ENCODE measurements at regions not wholly inside any gene's neighbourhood (a gene's known extent, or its start where the extent isn't known, plus 50 kb on each side); places are given as distances from the start of the nearest gene placed in this dataset.

- H3K9me3 Mint-ChIP-seq (ENCODE audit: unreplicated experiment): no peaks in the 10 kb centered on the region
- H3K27ac Mint-ChIP-seq (ENCODE audit: unreplicated experiment): no peak overlapping the region
- Histone ChIP-seq H3K4me1 (no peaks in the 10 kb centered on the region), H3K4me3 (ENCODE audit: low read depth, low read length) (no peak overlapping the region), H3K27me3 (replicated peaks; ENCODE audit: control insufficient read depth, insufficient read depth, low read length) (no peaks in the 10 kb centered on the region), H3K9me3 (no peaks in the 10 kb centered on the region), H3K36me3 (ENCODE audit: control insufficient read depth, insufficient read depth, low read length) (no peaks in the 10 kb centered on the region)
- no peak for TF ChIP-seq CTCF (IDR thresholded peaks at IDR 0.05; ENCODE audit: insufficient read depth in 1 of 2, low read depth in 1 of 2, low read length in 1 of 2, severe bottlenecking in 1 of 2, unreplicated experiment in 1 of 2)
- ChIA-PET CTCF (no interaction called here), POLR2A (interaction anchor here (0.6 kb wide), 1 partner anchor 83 kb away, joined by 3 read pairs; no protein-coding TSS in a partner anchor)
- H3K4me1 Mint-ChIP-seq (ENCODE audit: low read depth, unreplicated experiment): no peaks in the 10 kb centered on the region
- H3K36me3 Mint-ChIP-seq (ENCODE audit: insufficient read depth, unreplicated experiment): no peaks in the 10 kb centered on the region
- no TSS peak for BruUV-seq (replicated peaks)
- no peaks in the 10 kb centered on the region for H3K27me3 Mint-ChIP-seq (ENCODE audit: insufficient read depth, unreplicated experiment)
- intact Hi-C loops (cut with micrococcal nuclease; ENCODE audit: unreplicated experiment): no loop called here
- DNase-seq: no peak
- H3K4me3 Mint-ChIP-seq (ENCODE audit: unreplicated experiment): no peak overlapping the region
Observed at GRCh38 chr10:65395631-65396030, 1530.2 kb upstream of the LRRTM3 start.

- Histone ChIP-seq H3K9me3 (no peaks in the 10 kb centered on the region), H3K27me3 (replicated peaks; ENCODE audit: control insufficient read depth, insufficient read depth, low read length) (no peaks in the 10 kb centered on the region), H3K4me1 (no peaks in the 10 kb centered on the region), H3K36me3 (ENCODE audit: control insufficient read depth, insufficient read depth, low read length) (no peaks in the 10 kb centered on the region), H3K4me3 (ENCODE audit: low read depth, low read length) (no peak overlapping the region)
- ChIA-PET POLR2A (no interaction called here), CTCF (no interaction called here)
- no peak for DNase-seq
- Mint-ChIP-seq H3K27ac (ENCODE audit: unreplicated experiment) (no peak overlapping the region), H3K4me1 (ENCODE audit: low read depth, unreplicated experiment) (no peaks in the 10 kb centered on the region), H3K27me3 (ENCODE audit: insufficient read depth, unreplicated experiment) (no peaks in the 10 kb centered on the region), H3K4me3 (ENCODE audit: unreplicated experiment) (no peak overlapping the region), H3K36me3 (ENCODE audit: insufficient read depth, unreplicated experiment) (no peaks in the 10 kb centered on the region), H3K9me3 (ENCODE audit: unreplicated experiment) (no peaks in the 10 kb centered on the region)
- no TSS peak for BruUV-seq (replicated peaks)
- intact Hi-C loops (cut with micrococcal nuclease; ENCODE audit: unreplicated experiment): no loop called here
- no peak for TF ChIP-seq CTCF (IDR thresholded peaks at IDR 0.05; ENCODE audit: insufficient read depth in 1 of 2, low read depth in 1 of 2, low read length in 1 of 2, severe bottlenecking in 1 of 2, unreplicated experiment in 1 of 2)
Observed at GRCh38 chr10:65396997-65397396, 1528.8 kb upstream of the LRRTM3 start.

- H3K36me3 ChIP-seq (ENCODE audit: control insufficient read depth, insufficient read depth, low read length): no peaks in the 10 kb centered on the region
- BruUV-seq (replicated peaks): no TSS peak
- no peak for TF ChIP-seq CTCF (IDR thresholded peaks at IDR 0.05; ENCODE audit: insufficient read depth in 1 of 2, low read depth in 1 of 2, low read length in 1 of 2, severe bottlenecking in 1 of 2, unreplicated experiment in 1 of 2)
- no peak overlapping the region for H3K4me3 ChIP-seq (ENCODE audit: low read depth, low read length)
- no peaks in the 10 kb centered on the region for H3K9me3 ChIP-seq
- H3K9me3 Mint-ChIP-seq (ENCODE audit: unreplicated experiment): no peaks in the 10 kb centered on the region
- H3K27me3 ChIP-seq (replicated peaks; ENCODE audit: control insufficient read depth, insufficient read depth, low read length): no peaks in the 10 kb centered on the region
- DNase-seq: no peak
- no peaks in the 10 kb centered on the region for H3K27me3 Mint-ChIP-seq (ENCODE audit: insufficient read depth, unreplicated experiment)
- POLR2A ChIA-PET: no interaction called here
- no peaks in the 10 kb centered on the region for H3K4me1 ChIP-seq
- H3K4me1 Mint-ChIP-seq (ENCODE audit: low read depth, unreplicated experiment): no peaks in the 10 kb centered on the region
- no peak overlapping the region for H3K27ac Mint-ChIP-seq (ENCODE audit: unreplicated experiment)
- no peaks in the 10 kb centered on the region for H3K36me3 Mint-ChIP-seq (ENCODE audit: insufficient read depth, unreplicated experiment)
- CTCF ChIA-PET: no interaction called here
- intact Hi-C loops (cut with micrococcal nuclease; ENCODE audit: unreplicated experiment): no loop called here
- H3K4me3 Mint-ChIP-seq (ENCODE audit: unreplicated experiment): no peak overlapping the region
Observed at GRCh38 chr10:65408401-65408800, 1517.4 kb upstream of the LRRTM3 start.

Data from Caco-2 (cell line).